ENCODE measurements at regions not wholly inside any gene's neighbourhood (a gene's known extent, or its start where the extent isn't known, plus 50 kb on each side); places are given as distances from the start of the nearest gene placed in this dataset.

DNA sequence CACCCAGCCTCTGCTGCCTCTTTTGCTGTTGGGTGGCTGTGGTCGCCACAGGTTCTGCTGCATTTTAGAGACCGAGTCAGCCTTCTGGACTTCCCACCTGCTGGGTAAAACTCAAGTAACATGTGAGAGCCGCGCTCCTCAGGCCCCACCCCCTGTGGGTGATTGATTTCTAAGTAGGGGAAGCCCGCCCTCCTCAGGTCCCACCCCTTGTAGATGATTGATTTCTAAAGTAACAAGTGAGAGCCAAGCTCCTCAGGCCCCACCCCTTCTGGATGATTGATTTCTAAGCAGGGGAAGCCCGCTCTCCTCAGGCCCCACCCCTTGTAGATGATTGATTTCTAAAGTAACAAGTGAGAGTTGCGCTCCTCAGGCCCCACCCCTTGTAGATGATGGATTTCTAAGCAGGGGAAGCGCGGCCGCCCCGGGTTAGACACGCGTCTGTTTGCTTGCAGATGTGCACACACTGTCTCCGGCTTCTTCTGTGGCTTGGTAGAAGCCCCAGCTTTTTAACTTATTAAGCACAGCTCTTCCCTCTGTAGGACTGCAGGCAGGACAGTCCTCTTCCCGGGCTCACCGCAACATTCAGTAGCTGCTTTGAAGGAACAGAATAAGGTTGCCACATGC is 83.4 kb downstream of the FAM43A start:
- TF ChIP-seq, protein P1, sequence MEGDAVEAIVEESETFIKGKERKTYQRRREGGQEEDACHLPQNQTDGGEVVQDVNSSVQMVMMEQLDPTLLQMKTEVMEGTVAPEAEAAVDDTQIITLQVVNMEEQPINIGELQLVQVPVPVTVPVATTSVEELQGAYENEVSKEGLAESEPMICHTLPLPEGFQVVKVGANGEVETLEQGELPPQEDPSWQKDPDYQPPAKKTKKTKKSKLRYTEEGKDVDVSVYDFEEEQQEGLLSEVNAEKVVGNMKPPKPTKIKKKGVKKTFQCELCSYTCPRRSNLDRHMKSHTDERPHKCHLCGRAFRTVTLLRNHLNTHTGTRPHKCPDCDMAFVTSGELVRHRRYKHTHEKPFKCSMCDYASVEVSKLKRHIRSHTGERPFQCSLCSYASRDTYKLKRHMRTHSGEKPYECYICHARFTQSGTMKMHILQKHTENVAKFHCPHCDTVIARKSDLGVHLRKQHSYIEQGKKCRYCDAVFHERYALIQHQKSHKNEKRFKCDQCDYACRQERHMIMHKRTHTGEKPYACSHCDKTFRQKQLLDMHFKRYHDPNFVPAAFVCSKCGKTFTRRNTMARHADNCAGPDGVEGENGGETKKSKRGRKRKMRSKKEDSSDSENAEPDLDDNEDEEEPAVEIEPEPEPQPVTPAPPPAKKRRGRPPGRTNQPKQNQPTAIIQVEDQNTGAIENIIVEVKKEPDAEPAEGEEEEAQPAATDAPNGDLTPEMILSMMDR (IDR thresholded peaks at IDR 0.05; ENCODE audit: low read depth, low read length): no peak
- POLR2A ChIA-PET: interaction anchor here (0.6 kb wide), 2 partner anchors 99 to 338 kb away, joined by 3 read pairs; no protein-coding TSS in a partner anchor
- Histone ChIP-seq H3K27me3 (ENCODE audit: control insufficient read depth, insufficient read depth, low read length) (peaks cover 26% of the 10 kb centered on the region), H3K27ac (ENCODE audit: low read depth, low read length) (no peak overlapping the region), H3K4me3 (ENCODE audit: low read depth, low read length) (peak overlapping the region; percentile 31), H3K9me3 (ENCODE audit: control insufficient read depth, insufficient read depth, low read length) (no peaks in the 10 kb centered on the region)
- peak; percentile 41 for DNase-seq (ENCODE audit: low read depth, low spot score)
- CTCF ChIA-PET: no interaction called here

DNA sequence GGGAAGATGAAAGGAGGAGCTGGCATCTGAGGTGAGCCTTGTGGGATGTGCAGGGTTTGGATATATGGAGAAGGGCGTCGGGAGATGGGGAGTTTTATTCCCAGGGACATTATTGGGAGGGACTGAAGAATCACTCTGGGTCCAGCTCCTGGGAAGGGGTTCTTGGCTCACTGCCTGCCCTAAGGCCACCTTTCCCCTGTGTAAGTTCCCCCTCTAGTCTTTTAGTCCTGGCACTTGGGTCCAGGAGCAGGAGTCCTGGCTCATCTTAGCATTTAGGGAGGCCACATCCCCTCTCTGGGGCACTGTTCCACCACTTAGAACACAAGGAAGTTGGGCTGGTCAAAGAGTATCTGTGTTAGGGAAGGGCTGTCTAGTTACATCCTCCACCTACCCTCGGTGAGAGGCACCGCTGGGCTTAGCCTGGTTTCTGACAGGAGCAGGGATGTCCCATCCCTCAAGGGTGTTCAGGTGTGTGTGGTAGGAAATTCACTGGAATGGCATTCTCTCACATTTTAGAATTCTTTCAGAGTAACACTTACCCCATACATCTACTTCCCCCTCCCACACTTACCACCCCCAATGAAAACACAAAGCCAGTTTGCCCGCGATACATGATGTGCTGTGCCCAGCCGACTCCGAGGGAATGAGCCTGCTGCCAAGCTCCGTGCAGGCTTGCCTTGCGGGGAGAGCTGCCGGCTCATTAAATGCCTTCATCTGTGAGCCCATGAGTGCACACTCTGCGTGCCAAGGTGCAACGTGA is 86.7 kb downstream of the FAM43A start:
- no peaks in the 10 kb centered on the region for H3K9me3 ChIP-seq (ENCODE audit: control insufficient read depth, insufficient read depth, low read length)
- DNase-seq (ENCODE audit: low read depth, low spot score): no peak
- POLR2A ChIA-PET: no interaction called here
- no peak overlapping the region for H3K4me3 ChIP-seq (ENCODE audit: low read depth, low read length)
- CTCF ChIA-PET: no interaction called here
- H3K27ac ChIP-seq (ENCODE audit: low read depth, low read length): no peak overlapping the region
- TF ChIP-seq, protein P1 (IDR thresholded peaks at IDR 0.05; ENCODE audit: low read depth, low read length): no peak
- peaks cover 44% of the 10 kb centered on the region for H3K27me3 ChIP-seq (ENCODE audit: control insufficient read depth, insufficient read depth, low read length)

DNA sequence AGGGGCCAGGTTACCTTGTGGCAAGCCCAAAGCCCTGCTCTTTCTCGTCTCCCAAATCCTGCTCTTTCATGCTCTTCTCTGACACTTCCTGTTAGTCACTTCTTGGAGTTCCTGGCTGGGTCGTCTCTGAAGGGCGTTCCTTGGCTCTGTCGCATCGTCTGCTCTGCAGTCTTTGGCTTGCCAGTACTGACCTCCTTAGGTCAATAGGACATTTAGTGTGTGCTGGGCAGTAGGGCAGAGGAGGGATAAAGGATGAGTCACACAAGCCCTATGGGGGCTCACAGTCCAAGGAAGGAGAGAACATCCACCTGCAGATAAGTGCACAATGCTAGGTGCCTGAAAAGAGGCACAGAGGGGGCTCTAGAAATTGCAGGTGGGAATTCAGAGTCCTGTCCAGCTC is 87.5 kb downstream of the FAM43A start:
- POLR2A ChIA-PET: no interaction called here
- H3K4me3 ChIP-seq (ENCODE audit: low read depth, low read length): no peak overlapping the region
- TF ChIP-seq, protein P1 (IDR thresholded peaks at IDR 0.05; ENCODE audit: low read depth, low read length): no peak
- CTCF ChIA-PET: no interaction called here
- no peak for DNase-seq (ENCODE audit: low read depth, low spot score)
- H3K9me3 ChIP-seq (ENCODE audit: control insufficient read depth, insufficient read depth, low read length): no peaks in the 10 kb centered on the region
- no peak overlapping the region for H3K27ac ChIP-seq (ENCODE audit: low read depth, low read length)
- peaks cover 45% of the 10 kb centered on the region for H3K27me3 ChIP-seq (ENCODE audit: control insufficient read depth, insufficient read depth, low read length)

DNA sequence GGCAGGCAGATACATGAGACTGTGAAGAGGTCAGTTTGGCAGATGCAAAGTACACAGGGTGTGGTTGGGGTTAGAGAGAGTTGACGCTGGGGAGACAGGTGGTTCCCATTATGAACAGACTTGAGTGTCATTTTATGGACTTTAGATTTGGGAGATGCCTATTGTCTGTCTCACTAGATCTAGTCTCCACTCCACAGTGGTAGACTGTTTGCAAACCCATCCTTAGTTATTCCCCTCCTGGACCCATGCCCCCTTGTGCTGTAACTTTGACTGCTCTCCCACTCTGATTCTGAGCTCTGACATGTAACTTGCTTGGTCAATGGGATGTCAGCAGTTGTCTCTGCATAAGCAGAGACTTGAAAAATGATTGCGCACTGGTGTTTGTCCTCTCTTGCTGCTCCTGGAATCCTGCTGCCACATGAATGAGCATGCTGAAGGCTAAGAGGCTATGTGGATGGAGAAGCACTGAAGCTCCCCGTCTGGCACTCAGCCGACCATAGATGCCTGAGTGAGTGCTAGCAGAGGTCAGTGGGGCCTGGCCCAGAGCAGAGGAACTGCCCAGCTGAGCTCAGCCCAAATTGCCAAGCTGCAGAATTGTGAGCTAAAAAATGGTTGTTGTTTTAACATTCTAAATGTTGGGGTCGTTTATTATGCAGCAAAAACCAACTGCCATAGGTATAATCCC is 88.2 kb downstream of the FAM43A start:
- no peak overlapping the region for H3K27ac ChIP-seq (ENCODE audit: low read depth, low read length)
- no peak for DNase-seq (ENCODE audit: low read depth, low spot score)
- TF ChIP-seq, protein P1 (IDR thresholded peaks at IDR 0.05; ENCODE audit: low read depth, low read length): no peak
- no peak overlapping the region for H3K4me3 ChIP-seq (ENCODE audit: low read depth, low read length)
- ChIA-PET CTCF (no interaction called here), POLR2A (no interaction called here)
- H3K27me3 ChIP-seq (ENCODE audit: control insufficient read depth, insufficient read depth, low read length): peaks cover 45% of the 10 kb centered on the region
- no peaks in the 10 kb centered on the region for H3K9me3 ChIP-seq (ENCODE audit: control insufficient read depth, insufficient read depth, low read length)

DNA sequence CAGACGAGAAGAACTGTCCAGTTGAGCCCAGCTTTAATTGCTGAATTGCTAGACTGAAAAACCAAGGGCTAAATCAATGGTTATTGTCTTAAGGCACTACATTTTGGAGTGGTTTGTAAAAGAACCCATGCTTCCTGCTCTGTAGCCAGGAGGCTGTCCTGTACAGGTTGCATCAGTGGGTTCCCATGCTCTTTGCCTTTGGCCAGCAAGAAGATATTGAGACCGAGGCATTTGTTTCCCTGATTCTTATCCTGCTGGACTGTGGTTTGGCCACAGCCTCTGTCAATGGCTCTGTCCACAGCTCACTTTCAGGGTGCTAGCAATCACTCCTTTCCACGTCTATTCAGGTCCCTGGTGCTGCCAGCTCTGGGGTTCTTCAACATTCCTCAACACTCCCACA is 89.6 kb downstream of the FAM43A start:
- DNase-seq (ENCODE audit: low read depth, low spot score): no peak
- POLR2A ChIA-PET: no interaction called here
- H3K4me3 ChIP-seq (ENCODE audit: low read depth, low read length): no peak overlapping the region
- no peaks in the 10 kb centered on the region for H3K9me3 ChIP-seq (ENCODE audit: control insufficient read depth, insufficient read depth, low read length)
- no peak overlapping the region for H3K27ac ChIP-seq (ENCODE audit: low read depth, low read length)
- CTCF ChIA-PET: no interaction called here
- peaks cover 45% of the 10 kb centered on the region for H3K27me3 ChIP-seq (ENCODE audit: control insufficient read depth, insufficient read depth, low read length)
- TF ChIP-seq, protein P1 (IDR thresholded peaks at IDR 0.05; ENCODE audit: low read depth, low read length): no peak

Measured in AG04450 (cell line).